IPS DF 6.9 (cell line): ENCODE measurements at regions not wholly inside any gene's neighbourhood (a gene's known extent, or its start where the extent isn't known, plus 50 kb on each side); places are given as distances from the start of the nearest gene placed in this dataset.
"Not testable (repeated sequence)": the region's sequence is repeated elsewhere in the genome, so short reads cannot be mapped to it uniquely, and the experiment has no call there.

Experiments used
- DNase-seq: peaks from one replicate; pipeline ENCODE4 v3.0.0-alpha.2; 2013; ENCODE audit warnings: low read depth, low spot score
- H3K27ac ChIP-seq: one replicate; pipeline ENCODE4 v1.5.1; 2013; ENCODE audit warnings: low read length, control low read depth
- H3K27me3 ChIP-seq: 2 replicates; pipeline ENCODE4 v1.6.1; 2013; ENCODE audit warnings: mild to moderate bottlenecking, low read length; ENCODE audit not compliant: control insufficient read depth, insufficient read depth
- H3K36me3 ChIP-seq: 2 replicates; pipeline ENCODE4 v1.6.1; 2013; ENCODE audit warnings: low read length; ENCODE audit not compliant: control insufficient read depth, insufficient read depth
- H3K4me1 ChIP-seq: 2 replicates; pipeline ENCODE4 v1.6.1; 2013; ENCODE audit warnings: low read length; ENCODE audit not compliant: control insufficient read depth, insufficient read depth
- H3K4me3 ChIP-seq: 2 replicates; pipeline ENCODE4 v1.5.1; 2013; ENCODE audit warnings: mild to moderate bottlenecking, low read length
- H3K9me3 ChIP-seq: 2 replicates; pipeline ENCODE4 v1.6.1; 2013; ENCODE audit warnings: low read length, inconsistent platforms; ENCODE audit not compliant: control insufficient read depth, insufficient read depth
- WGBS: extraction: QIAGEN DNeasy Blood & Tissue Kit; methylation state at CpG from one replicate; pipeline ENCODE4 v1.1.7; 2013; ENCODE audit warnings: mixed read lengths, missing lambda C conversion rate; ENCODE audit not compliant: insufficient read length, insufficient coverage; 5-methylcytosine and 5-hydroxymethylcytosine counted together

GRCh38 chr4:137812258-137812657, 280.0 kb upstream of the PCDH18 start:
- no peaks in the 10 kb centered on the region for H3K4me1 ChIP-seq
- no peak overlapping the region for H3K4me3 ChIP-seq
- H3K27ac ChIP-seq, result no peak overlapping the region
- H3K9me3 ChIP-seq, result no peaks in the 10 kb centered on the region
- no peaks in the 10 kb centered on the region for H3K36me3 ChIP-seq
- no peaks in the 10 kb centered on the region for H3K27me3 ChIP-seq
- no CpG with 5 or more reads among the region's 4 CpGs for WGBS
- DNase-seq, result no peak

GRCh38 chr4:137806420-137806819, 274.1 kb upstream of the PCDH18 start:
- Histone ChIP-seq H3K27me3 (no peaks in the 10 kb centered on the region), H3K9me3 (no peaks in the 10 kb centered on the region), H3K36me3 (no peaks in the 10 kb centered on the region), H3K4me1 (no peaks in the 10 kb centered on the region), H3K27ac (no peak overlapping the region), H3K4me3 (no peak overlapping the region)
- DNase-seq, result no peak
- WGBS, result no CpG with 5 or more reads among the region's 3 CpGs

GRCh38 chr4:137804906-137805495, 272.7 kb upstream of the PCDH18 start:
- WGBS, result no CpG with 5 or more reads among the region's 10 CpGs
- H3K27ac ChIP-seq, result no peak overlapping the region
- no peaks in the 10 kb centered on the region for H3K9me3 ChIP-seq
- no peak for DNase-seq
- H3K4me1 ChIP-seq, result no peaks in the 10 kb centered on the region
- no peaks in the 10 kb centered on the region for H3K36me3 ChIP-seq
- H3K27me3 ChIP-seq, result no peaks in the 10 kb centered on the region
- no peak overlapping the region for H3K4me3 ChIP-seq

- Histone ChIP-seq H3K36me3 (no peaks in the 10 kb centered on the region), H3K27me3 (no peaks in the 10 kb centered on the region), H3K9me3 (no peaks in the 10 kb centered on the region), H3K4me1 (no peaks in the 10 kb centered on the region), H3K27ac (no peak overlapping the region), H3K4me3 (no peak overlapping the region)
- DNase-seq, result no peak
- no CpG with 5 or more reads among the region's 1 CpG for WGBS
Measured at GRCh38 chr4:137800861-137801260, 268.6 kb upstream of the PCDH18 start.

- no peak for DNase-seq
- Histone ChIP-seq H3K27me3 (no peaks in the 10 kb centered on the region), H3K9me3 (no peaks in the 10 kb centered on the region), H3K36me3 (no peaks in the 10 kb centered on the region), H3K27ac (no peak overlapping the region), H3K4me3 (no peak overlapping the region), H3K4me1 (no peaks in the 10 kb centered on the region)
- no CpG with 5 or more reads among the region's 6 CpGs for WGBS
Measured at GRCh38 chr4:137794764-137795254, 262.5 kb upstream of the PCDH18 start.

GRCh38 chr4:137789263-137789662, 257.0 kb upstream of the PCDH18 start:
- not testable (repeated sequence) for H3K9me3 ChIP-seq, H3K4me3 ChIP-seq, H3K27ac ChIP-seq, DNase-seq, H3K36me3 ChIP-seq, H3K4me1 ChIP-seq, H3K27me3 ChIP-seq
- WGBS, result no CpG with 5 or more reads among the region's 3 CpGs

- H3K27me3 ChIP-seq, H3K9me3 ChIP-seq, H3K4me1 ChIP-seq, DNase-seq, H3K27ac ChIP-seq, H3K36me3 ChIP-seq, H3K4me3 ChIP-seq: not testable (repeated sequence)
- no CpG with 5 or more reads among the region's 7 CpGs for WGBS
Measured at GRCh38 chr4:137783923-137784322, 251.6 kb upstream of the PCDH18 start.

GRCh38 chr4:137775701-137776100, 243.4 kb upstream of the PCDH18 start:
- DNase-seq, result no peak
- Histone ChIP-seq H3K27ac (no peak overlapping the region), H3K27me3 (no peaks in the 10 kb centered on the region; the same call in 1 of the 2 replicates), H3K4me1 (no peaks in the 10 kb centered on the region), H3K9me3 (no peaks in the 10 kb centered on the region), H3K36me3 (no peaks in the 10 kb centered on the region), H3K4me3 (no peak overlapping the region)
- no CpG with 5 or more reads among the region's 3 CpGs for WGBS

- DNase-seq, result no peak
- Histone ChIP-seq H3K27ac (no peak overlapping the region), H3K9me3 (no peaks in the 10 kb centered on the region), H3K36me3 (no peaks in the 10 kb centered on the region), H3K4me1 (no peaks in the 10 kb centered on the region), H3K27me3 (no peaks in the 10 kb centered on the region; the same call in 1 of the 2 replicates), H3K4me3 (no peak overlapping the region)
Measured at GRCh38 chr4:137774501-137774900, 242.2 kb upstream of the PCDH18 start.

- H3K4me1 ChIP-seq, result no peaks in the 10 kb centered on the region
- no peaks in the 10 kb centered on the region for H3K9me3 ChIP-seq
- H3K27ac ChIP-seq, result no peak overlapping the region
- H3K4me3 ChIP-seq, result no peak overlapping the region
- H3K36me3 ChIP-seq, result no peaks in the 10 kb centered on the region
- DNase-seq, result no peak
- no peaks in the 10 kb centered on the region for H3K27me3 ChIP-seq
- WGBS, result no CpG with 5 or more reads among the region's 1 CpG
Measured at GRCh38 chr4:137768881-137769280, 236.6 kb upstream of the PCDH18 start.

- H3K36me3 ChIP-seq, result no peaks in the 10 kb centered on the region
- no peaks in the 10 kb centered on the region for H3K9me3 ChIP-seq
- no peaks in the 10 kb centered on the region for H3K4me1 ChIP-seq
- DNase-seq, result no peak
- H3K4me3 ChIP-seq, result no peak overlapping the region
- H3K27me3 ChIP-seq, result no peaks in the 10 kb centered on the region
- no CpG with 5 or more reads among the region's 1 CpG for WGBS
- no peak overlapping the region for H3K27ac ChIP-seq
Measured at GRCh38 chr4:137768196-137768595, 235.9 kb upstream of the PCDH18 start.
